H1 (cell line): ENCODE measurements at regions not wholly inside any gene's neighbourhood (a gene's known extent, or its start where the extent isn't known, plus 50 kb on each side); places are given as distances from the start of the nearest gene placed in this dataset.

ENCODE experiments used
- CTCF ChIA-PET: fragments of 300-600 bp; sonication (Branson Sonifier 250); formaldehyde crosslinking; loops from one replicate; lab custom pipeline; 2021; ENCODE audit not compliant: partially characterized antibody; lab: Charles Lee
- POLR2A ChIA-PET: fragments of 300-600 bp; sonication (Branson Sonifier 250); formaldehyde crosslinking; loops from one replicate; lab custom pipeline; 2021; ENCODE audit warnings: inconsistent platforms; ENCODE audit not compliant: partially characterized antibody; lab: Charles Lee
- DNase-seq, 2 experiments: peaks; one replicate each; pipeline versions ENCODE4 v3.0.0 to v3.0.0-alpha.2; 2010 to 2022; ENCODE audit warnings: low spot score in 2 of 2, low read depth in 1 of 2, mixed read lengths in 1 of 2
- FAIRE-seq: peaks from 2 replicates; lab custom pipeline; 2011; peaks lifted over from hg19 to GRCh38; lab: Jason Lieb, UNC
- H2AFZ ChIP-seq: 2 replicates; pipeline ENCODE4 v1.8.1; 2012; ENCODE audit warnings: low read length, inconsistent platforms
- H2AK5ac ChIP-seq: 2 replicates; pipeline ENCODE4 v1.6.1; 2013; ENCODE audit warnings: low read depth, low read length
- H2BK120ac ChIP-seq: replicated peaks from 2 replicates; pipeline ENCODE3; 2013; ENCODE audit warnings: low read depth, low read length, inconsistent platforms
- H2BK12ac ChIP-seq: 2 replicates; pipeline ENCODE4 v1.6.1; 2013; ENCODE audit warnings: low read depth, low read length
- H2BK15ac ChIP-seq: 2 replicates; pipeline ENCODE4 v1.6.1; 2013; ENCODE audit warnings: low read length
- H2BK20ac ChIP-seq: 2 replicates; pipeline ENCODE4 v1.6.1; 2013; ENCODE audit warnings: low read length
- H2BK5ac ChIP-seq: 2 replicates; pipeline ENCODE4 v1.6.1; 2013; ENCODE audit warnings: low read depth, low read length
- H3K14ac ChIP-seq: 2 replicates; pipeline ENCODE4 v1.6.1; 2013; ENCODE audit warnings: inconsistent platforms; ENCODE audit not compliant: insufficient read length
- H3K18ac ChIP-seq: 2 replicates; pipeline ENCODE4 v1.6.1; 2013; ENCODE audit warnings: low read length; ENCODE audit errors: extremely low read depth
- H3K23ac ChIP-seq: 2 replicates; pipeline ENCODE4 v1.6.1; 2013; ENCODE audit warnings: inconsistent platforms; ENCODE audit not compliant: insufficient read length
- H3K23me2 ChIP-seq: 2 replicates; pipeline ENCODE4 v1.6.1; 2013; ENCODE audit warnings: low read depth, low read length
- H3K27ac ChIP-seq: 2 replicates; pipeline ENCODE4 v1.6.1; 2011; ENCODE audit warnings: low read depth, low read length, inconsistent platforms
- H3K27me3 ChIP-seq, 4 experiments: replicated peaks in 1 of 4; 1 replicate in 1 of 4; 2 replicates in 3 of 4; pipeline versions ENCODE4 v1.6.1 to v1.8.1; 2011 to 2013; ENCODE audit warnings: low read length in 3 of 4, mild to moderate bottlenecking in 3 of 4, inconsistent platforms in 2 of 4, mixed read lengths in 2 of 4, moderate library complexity in 1 of 4; ENCODE audit not compliant: control insufficient read depth in 3 of 4, insufficient read depth in 3 of 4; ENCODE audit errors: extremely low read depth in 1 of 4
- H3K36me3 ChIP-seq, 4 experiments: 2 replicates each; pipeline versions ENCODE4 v1.6.1 to v1.8.1; 2011 to 2013; ENCODE audit warnings: mild to moderate bottlenecking in 4 of 4, low read length in 3 of 4, moderate library complexity in 2 of 4, control low read depth in 1 of 4, inconsistent platforms in 1 of 4; ENCODE audit not compliant: insufficient read depth in 4 of 4, control insufficient read depth in 2 of 4
- H3K4ac ChIP-seq: replicated peaks from 2 replicates; pipeline ENCODE3; 2013; ENCODE audit warnings: low read length, low read depth, mixed read lengths, inconsistent platforms; ENCODE audit not compliant: insufficient read length
- H3K4me1 ChIP-seq, 4 experiments: replicated peaks in 1 of 4; 1 replicate in 1 of 4; 2 replicates in 3 of 4; pipeline versions ENCODE4 v1.6.1 to v1.8.1; 2011 to 2013; ENCODE audit warnings: low read length in 3 of 4, inconsistent platforms in 2 of 4, mixed read lengths in 1 of 4; ENCODE audit not compliant: insufficient read depth in 4 of 4, control insufficient read depth in 3 of 4
- H3K4me2 ChIP-seq, 2 experiments: 2 replicates each; pipeline versions ENCODE4 v1.6.1 to v1.8.1; 2011 to 2013; ENCODE audit warnings: low read depth in 2 of 2, low read length in 2 of 2, control low read depth in 1 of 2, inconsistent platforms in 1 of 2, mild to moderate bottlenecking in 1 of 2; ENCODE audit not compliant: insufficient read depth in 1 of 2
- H3K4me3 ChIP-seq, 4 experiments: fragments of 200-600, 300-600 bp in 1 of 4; sonication (generic), shearing (Covaris generic), sonication (Bioruptor Twin) in 1 of 4; 2 replicates each; pipeline versions ENCODE4 v1.5.1 to v1.8.1; 2011 to 2016; ENCODE audit warnings: low read length in 4 of 4, low read depth in 3 of 4, control low read depth in 2 of 4, inconsistent platforms in 2 of 4, mild to moderate bottlenecking in 2 of 4, mixed read lengths in 1 of 4, moderate library complexity in 1 of 4; ENCODE audit not compliant: insufficient read depth in 2 of 4; ENCODE audit errors: extremely low read depth in 1 of 4
- H3K56ac ChIP-seq: replicated peaks from 2 replicates; pipeline ENCODE3; 2013; ENCODE audit warnings: low read depth, mild to moderate bottlenecking, mixed read lengths, low read length, inconsistent platforms; ENCODE audit not compliant: insufficient read length
- H3K79me1 ChIP-seq: 2 replicates; pipeline ENCODE4 v1.6.1; 2013; ENCODE audit warnings: low read depth, low read length, control low read depth
- H3K79me2 ChIP-seq, 2 experiments: 2 replicates each; pipeline versions ENCODE4 v1.6.1 to v1.8.1; 2012 to 2013; ENCODE audit warnings: low read length in 2 of 2, mild to moderate bottlenecking in 2 of 2, inconsistent platforms in 1 of 2; ENCODE audit not compliant: insufficient read depth in 2 of 2, control insufficient read depth in 1 of 2
- H3K9ac ChIP-seq, 4 experiments: replicated peaks in 1 of 4; 1 replicate in 1 of 4; 2 replicates in 3 of 4; pipeline versions ENCODE4 v1.6.1 to v1.8.1; 2011 to 2013; ENCODE audit warnings: low read depth in 3 of 4, low read length in 3 of 4, control low read depth in 2 of 4, mild to moderate bottlenecking in 2 of 4, moderate library complexity in 2 of 4, inconsistent platforms in 1 of 4; ENCODE audit errors: extremely low read depth in 1 of 4
- H3K9me3 ChIP-seq, 2 experiments: 2 replicates each; pipeline versions ENCODE4 v1.6.1 to v1.8.1; 2012 to 2013; ENCODE audit warnings: mild to moderate bottlenecking in 2 of 2, moderate library complexity in 2 of 2, control low read depth in 1 of 2, inconsistent platforms in 1 of 2, low read depth in 1 of 2, low read length in 1 of 2, mixed read lengths in 1 of 2; ENCODE audit not compliant: insufficient read depth in 2 of 2
- H4K20me1 ChIP-seq, 2 experiments: replicated peaks in 1 of 2; 2 replicates each; pipeline versions ENCODE3 to v1.8.1; 2011 to 2013; ENCODE audit warnings: inconsistent platforms in 2 of 2, low read length in 2 of 2, mild to moderate bottlenecking in 1 of 2; ENCODE audit not compliant: insufficient read depth in 2 of 2, control insufficient read depth in 1 of 2
- H4K5ac ChIP-seq: 2 replicates; pipeline ENCODE4 v1.6.1; 2013; ENCODE audit warnings: low read length, low read depth, mixed read lengths, inconsistent platforms; ENCODE audit not compliant: insufficient read length
- H4K8ac ChIP-seq: 2 replicates; pipeline ENCODE4 v1.8.0; 2013; ENCODE audit warnings: mild to moderate bottlenecking, moderate library complexity, low read length, inconsistent platforms; ENCODE audit not compliant: insufficient read depth; ENCODE audit errors: extremely low read depth
- H4K91ac ChIP-seq: replicated peaks from 2 replicates; pipeline ENCODE3; 2013; ENCODE audit warnings: low read length, mixed read lengths, inconsistent platforms; ENCODE audit not compliant: insufficient read length
- CBX5 ChIP-seq: fragments of 300-800, 300-1000 bp; sonication (generic); IDR thresholded peaks from 2 replicates; pipeline ENCODE4 v1.7.1; 2016; ENCODE audit warnings: antibody characterized with exemption, low read length, low read depth
- CEBPB ChIP-seq: IDR thresholded peaks from 2 replicates; pipeline ENCODE4 v1.6.1; 2012; ENCODE audit warnings: low read depth, low read length
- WGBS, 2 experiments: shearing (Covaris generic) in 1 of 2; methylation state at CpG; one replicate each; pipeline versions ENCODE4 v1.1.6 to v1.1.7; 2013 to 2015; ENCODE audit warnings: low lambda C conversion rate in 2 of 2, mixed read lengths in 2 of 2, inconsistent platforms in 1 of 2, low coverage in 1 of 2, missing lambda C conversion rate in 1 of 2; ENCODE audit not compliant: insufficient replicate concordance in 2 of 2, insufficient coverage in 1 of 2, insufficient read length in 1 of 2; ENCODE audit errors: extremely low coverage in 1 of 2, missing lambda C conversion rate in 1 of 2; 5-methylcytosine and 5-hydroxymethylcytosine counted together

- H2BK120ac ChIP-seq = no peak overlapping the region
- H2AFZ ChIP-seq = no peak overlapping the region
- no peaks in the 10 kb centered on the region for H3K23me2 ChIP-seq
- no peaks in the 10 kb centered on the region for H3K27me3 ChIP-seq
- 82% methylated on average over 1 of the region's 1 CpG; no CpG with 5 or more reads in 1 of the 2 experiments for WGBS, 2 experiments
- no peak overlapping the region for H4K8ac ChIP-seq
- no peaks in the 10 kb centered on the region for H3K79me1 ChIP-seq
- H3K18ac ChIP-seq = no peak overlapping the region
- FAIRE-seq = no peak
- H3K27ac ChIP-seq = no peak overlapping the region
- H2BK5ac ChIP-seq = no peak overlapping the region
- no peak overlapping the region for H3K9ac ChIP-seq
- H3K4me3 ChIP-seq = no peak overlapping the region
- TF ChIP-seq CBX5 (no peak), CEBPB (no peak)
- POLR2A ChIA-PET = no interaction called here
- no peak overlapping the region for H3K23ac ChIP-seq
- no peak overlapping the region for H2AK5ac ChIP-seq
- no peak overlapping the region for H2BK15ac ChIP-seq
- DNase-seq = no peak
- H2BK20ac ChIP-seq = no peak overlapping the region
- no peak overlapping the region for H3K56ac ChIP-seq
- H4K91ac ChIP-seq = no peak overlapping the region
- no peaks in the 10 kb centered on the region for H3K9me3 ChIP-seq
- no peak overlapping the region for H3K4ac ChIP-seq
- no peaks in the 10 kb centered on the region for H4K20me1 ChIP-seq
- no peak overlapping the region for H2BK12ac ChIP-seq
- no peak overlapping the region for H4K5ac ChIP-seq
- H3K4me2 ChIP-seq = no peak overlapping the region
- H3K14ac ChIP-seq = no peak overlapping the region
- H3K36me3 ChIP-seq = no peaks in the 10 kb centered on the region
- CTCF ChIA-PET = interaction anchor here (1.5 kb wide), 1 partner anchor 28 kb away, joined by 3 read pairs; no protein-coding TSS in a partner anchor
- H3K4me1 ChIP-seq = 0 out of 7 replicates have a peak, but pooled peaks cover 0 to 3% (median under 1%) of the 10 kb centered on the region in 4 experiments
- no peaks in the 10 kb centered on the region for H3K79me2 ChIP-seq
Observed at GRCh38 chr18:25459814-25460213, 107.8 kb upstream of the ZNF521 start.
